Epithelial cell of esophagus (primary cell): ENCODE measurements at regions not wholly inside any gene's neighbourhood (a gene's known extent, or its start where the extent isn't known, plus 50 kb on each side); places are given as distances from the start of the nearest gene placed in this dataset.
"Not testable (repeated sequence)": the region's sequence is repeated elsewhere in the genome, so short reads cannot be mapped to it uniquely, and the experiment has no call there.

Source experiments
- DNase-seq: peaks from one replicate; pipeline ENCODE4 v3.0.0; 2010; ENCODE audit warnings: low read depth
- H3K4me3 ChIP-seq: 2 replicates; pipeline ENCODE4 v1.5.1; 2011; ENCODE audit warnings: mild to moderate bottlenecking, low read length, control low read depth
- CTCF ChIP-seq: IDR thresholded peaks from 2 replicates; pipeline ENCODE4 v1.5.1; 2011; ENCODE audit warnings: low read depth, mild to moderate bottlenecking, low read length, control low read depth, inconsistent platforms; ENCODE audit not compliant: insufficient read depth; ENCODE audit errors: missing control alignments

GRCh38 chr16:16924613-16925012, 545.7 kb downstream of the NPIPA7 start:
- no peak for TF ChIP-seq CTCF
- no peak overlapping the region for H3K4me3 ChIP-seq
- no peak for DNase-seq

- no peak overlapping the region for H3K4me3 ChIP-seq
- no peak for DNase-seq
- TF ChIP-seq CTCF, result no peak
These were observed 545.3 kb downstream of the XYLT1 start for GRCh38 chr16:16925432-16925831.

GRCh38 chr16:16928532-16929109, 542.1 kb downstream of the XYLT1 start:
- no peak for TF ChIP-seq CTCF
- no peak for DNase-seq
- H3K4me3 ChIP-seq, result no peak overlapping the region

- no peak for TF ChIP-seq CTCF
- DNase-seq, result no peak
- no peak overlapping the region for H3K4me3 ChIP-seq
These were observed 540.3 kb downstream of the XYLT1 start for GRCh38 chr16:16930309-16931000.

GRCh38 chr16:16933861-16934260, 536.9 kb downstream of the XYLT1 start:
- no peak for DNase-seq
- no peak for TF ChIP-seq CTCF
- H3K4me3 ChIP-seq, result no peak overlapping the region

GRCh38 chr16:16934660-16935059, 536.1 kb downstream of the XYLT1 start:
- no peak for TF ChIP-seq CTCF
- DNase-seq, result no peak
- no peak overlapping the region for H3K4me3 ChIP-seq

- peak; percentile 2 for DNase-seq
- H3K4me3 ChIP-seq, result not testable (repeated sequence)
These were observed 534.9 kb downstream of the XYLT1 start for GRCh38 chr16:16935909-16936308.

- TF ChIP-seq CTCF, result no peak
These were observed 533.2 kb downstream of the XYLT1 start for GRCh38 chr16:16937576-16937975.

More at GRCh38 chr16:16937576-16937975, 533.2 kb downstream of the XYLT1 start:
- no peak overlapping the region for H3K4me3 ChIP-seq
- DNase-seq, result no peak
